Fibroblast of gingiva (primary cell): ENCODE measurements at regions not wholly inside any gene's neighbourhood (a gene's known extent, or its start where the extent isn't known, plus 50 kb on each side); places are given as distances from the start of the nearest gene placed in this dataset.

Experiments used
- DNase-seq: peaks from one replicate; pipeline ENCODE4 v3.0.0-alpha.2; 2011; ENCODE audit warnings: low read depth

- DNase-seq: peak; percentile 17
Observed at GRCh38 chr10:21172930-21173801, 276.1 kb upstream of the NEBL start.

GRCh38 chr10:21172542-21172929 lies 275.4 kb upstream of the NEBL start:
- DNase-seq: no peak

- no peak for DNase-seq
Observed at GRCh38 chr10:21171936-21172541, 274.9 kb upstream of the NEBL start.

- no peak for DNase-seq
Observed at GRCh38 chr10:21171197-21171935, 274.3 kb upstream of the NEBL start.

GRCh38 chr10:21170216-21170615 lies 273.1 kb upstream of the NEBL start:
- no peak for DNase-seq

GRCh38 chr10:21169271-21169670 lies 272.2 kb upstream of the NEBL start:
- DNase-seq: no peak

- DNase-seq: no peak
Observed at GRCh38 chr10:21167288-21168010, 270.3 kb upstream of the NEBL start.

DNA sequence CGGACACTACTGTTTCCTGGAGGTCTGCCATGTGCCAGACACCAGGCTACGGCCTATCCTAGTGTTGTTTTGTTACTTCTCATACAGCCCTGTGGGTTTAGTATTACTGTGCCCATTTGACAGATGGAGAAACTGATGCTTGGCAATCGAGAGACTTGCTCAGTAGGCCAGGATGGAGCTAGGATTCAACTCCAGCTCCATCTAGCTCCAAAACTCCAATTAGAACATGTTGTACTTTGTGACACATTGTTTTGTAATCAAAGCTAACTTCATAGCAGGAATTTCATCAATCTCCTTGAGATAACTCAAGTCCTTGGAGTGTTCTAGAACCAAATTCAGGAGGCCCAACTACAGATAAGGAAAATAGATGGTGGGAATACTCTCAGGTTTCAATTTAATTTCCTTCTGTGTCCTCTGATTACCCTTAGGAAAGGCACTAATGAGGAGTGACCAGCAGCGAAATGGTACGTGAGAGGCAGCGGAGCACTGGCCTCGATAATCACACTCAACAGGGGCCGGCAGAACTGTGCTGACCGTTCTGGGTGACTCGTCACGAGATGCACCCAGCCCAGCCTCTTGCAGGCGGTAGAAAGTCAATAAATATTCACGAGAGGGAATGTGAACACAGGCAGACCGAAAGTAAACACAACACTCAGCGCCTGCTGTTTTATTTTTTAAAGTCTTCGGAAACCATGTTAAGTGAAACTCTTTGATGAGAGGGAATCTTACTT lies 269.6 kb upstream of the NEBL start:
- no peak for DNase-seq

- DNase-seq: no peak
Observed at GRCh38 chr10:21165489-21165888, 268.4 kb upstream of the NEBL start.

DNA sequence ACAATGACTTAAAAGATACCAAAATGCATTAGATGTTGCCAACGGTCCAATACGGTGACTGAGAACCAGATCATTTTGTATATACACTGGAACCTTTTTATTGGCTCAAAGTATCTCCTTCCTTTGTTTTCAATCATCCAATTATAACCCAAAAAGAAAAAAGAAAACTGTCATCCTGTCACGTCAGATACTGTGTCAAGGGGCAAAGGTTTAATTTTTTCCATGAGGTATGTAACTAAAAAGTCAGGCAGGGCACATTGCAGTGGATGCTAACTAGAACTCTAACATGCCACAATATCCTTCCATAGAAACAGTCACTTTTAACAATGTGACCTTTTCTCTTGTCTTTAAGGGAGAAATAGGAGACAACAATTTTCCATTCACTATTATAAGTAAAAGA lies 267.6 kb upstream of the NEBL start:
- DNase-seq: no peak

DNA sequence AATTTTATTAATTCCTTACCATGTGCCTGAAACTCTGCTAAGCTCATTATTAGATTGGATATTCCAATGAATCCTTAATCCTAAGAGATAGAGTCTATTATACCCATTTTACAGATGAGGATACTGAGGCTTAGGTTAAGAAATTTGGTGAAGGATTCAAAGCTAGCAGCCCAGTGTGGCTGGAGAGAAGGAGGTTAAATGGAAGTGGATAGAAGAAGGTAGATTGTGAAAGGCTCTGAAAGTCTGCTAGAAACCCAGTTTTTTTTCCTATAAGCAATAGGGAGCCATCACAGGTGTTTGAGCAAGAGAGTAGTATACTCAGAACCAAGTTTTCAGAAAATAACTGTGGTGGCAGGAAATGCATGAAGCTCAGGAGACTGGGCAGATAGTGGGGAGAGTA lies 265.8 kb upstream of the NEBL start:
- DNase-seq: no peak

- no peak for DNase-seq
Observed at GRCh38 chr10:21161647-21162046, 264.5 kb upstream of the NEBL start.

GRCh38 chr10:21161090-21161625 lies 264.0 kb upstream of the NEBL start:
- no peak for DNase-seq

- no peak for DNase-seq
Observed at GRCh38 chr10:21160116-21160515, 263.0 kb upstream of the NEBL start.

- DNase-seq: no peak
Observed at GRCh38 chr10:21159669-21160068, 262.6 kb upstream of the NEBL start.

DNA sequence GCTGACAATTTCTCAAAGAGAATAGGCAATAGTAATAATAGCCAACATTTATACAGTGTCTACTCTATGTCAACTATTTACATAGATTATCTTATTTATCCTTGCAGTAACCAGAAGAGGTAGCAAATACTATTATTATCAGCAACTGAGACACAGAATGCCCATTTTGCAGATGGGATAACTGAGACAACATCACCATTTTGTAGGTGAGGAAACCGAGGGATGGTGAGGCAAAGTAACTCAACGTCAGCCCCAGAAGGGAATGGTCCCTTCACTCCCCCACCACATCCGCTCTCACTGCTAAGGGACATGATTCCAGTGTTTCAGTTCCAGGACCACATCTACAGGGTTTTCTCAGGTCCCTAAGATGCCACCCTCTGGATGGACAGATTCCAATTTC lies 261.2 kb upstream of the NEBL start:
- DNase-seq: no peak

GRCh38 chr10:21157664-21158063 lies 260.6 kb upstream of the NEBL start:
- DNase-seq: no peak

DNA sequence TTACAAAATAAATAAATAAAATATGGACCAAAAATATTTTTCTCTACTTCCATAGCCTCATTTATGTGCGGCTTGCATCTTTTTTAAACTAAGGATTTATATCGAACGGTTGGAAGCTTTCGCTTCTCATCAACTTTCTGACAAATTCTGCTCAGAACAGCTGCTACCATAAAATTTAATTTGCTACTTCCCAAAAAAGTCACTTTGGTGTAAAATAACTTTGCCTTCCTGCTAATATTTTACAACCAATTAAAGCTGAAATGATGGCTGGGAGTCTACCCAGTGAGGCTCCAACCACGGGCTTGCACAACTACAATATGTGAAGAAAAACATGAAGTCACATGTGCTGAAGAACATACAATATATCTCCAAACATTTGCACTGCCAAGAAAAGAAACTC lies 253.1 kb upstream of the NEBL start:
- no peak for DNase-seq

DNA sequence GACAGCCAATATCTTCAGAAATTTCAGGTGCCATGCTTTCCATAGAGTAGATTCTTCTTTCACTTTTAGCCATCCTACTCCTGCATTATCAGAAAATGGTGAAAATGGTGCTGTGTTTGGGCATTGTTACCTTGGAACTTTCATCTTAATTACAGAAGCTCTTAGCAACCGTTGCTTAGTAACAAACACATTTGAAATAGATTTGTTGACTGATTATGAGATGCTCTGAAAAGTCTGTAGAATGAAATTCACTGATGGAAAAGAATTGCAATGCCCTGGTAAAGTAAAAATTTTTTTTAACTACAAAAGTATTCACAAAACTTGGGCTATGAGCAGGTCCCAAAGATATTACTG lies 249.3 kb upstream of the NEBL start:
- no peak for DNase-seq

DNA sequence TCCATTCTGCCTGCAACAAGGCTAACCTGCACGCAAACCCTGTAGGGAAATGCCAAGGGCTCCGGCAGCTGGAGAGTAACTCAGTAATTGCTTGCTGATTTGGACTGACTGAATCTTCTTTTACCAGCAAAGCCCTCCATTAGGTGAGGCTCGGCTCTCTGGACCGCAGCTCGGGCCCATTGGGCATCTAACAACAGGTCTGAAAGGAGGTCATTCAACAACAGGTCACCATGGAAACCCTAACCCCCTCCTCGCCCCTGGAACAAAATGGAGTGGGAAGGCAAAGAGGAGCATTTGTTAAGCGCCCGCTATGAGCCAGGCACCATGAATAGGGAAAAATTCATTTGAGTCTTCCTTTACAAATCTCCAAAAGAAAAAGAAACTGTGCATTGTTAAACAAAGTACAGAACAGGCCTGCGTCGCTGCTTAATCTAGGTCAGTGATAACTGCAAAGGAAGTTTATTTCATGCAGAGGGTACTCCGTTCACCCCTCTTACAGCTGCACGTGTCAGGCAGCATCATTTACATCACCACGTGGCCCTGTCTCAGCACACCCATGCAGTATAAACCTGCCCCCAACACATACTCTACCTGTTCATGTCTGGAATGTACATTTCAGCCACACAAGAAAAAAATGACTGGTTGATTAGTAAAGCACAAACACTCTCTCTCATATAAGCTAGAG lies 248.8 kb upstream of the NEBL start:
- no peak for DNase-seq

GRCh38 chr10:21144047-21144446 lies 246.9 kb upstream of the NEBL start:
- DNase-seq: no peak
